NT2/D1 (cell line): ENCODE measurements at regions not wholly inside any gene's neighbourhood (a gene's known extent, or its start where the extent isn't known, plus 50 kb on each side); places are given as distances from the start of the nearest gene placed in this dataset.

Experiments
- DNase-seq: peaks from one replicate; pipeline ENCODE4 v3.0.0-alpha.2; 2011; ENCODE audit warnings: low read depth, low spot score
- H3K27me3 ChIP-seq: 2 replicates; pipeline ENCODE4 v1.6.0; 2011; ENCODE audit warnings: mild to moderate bottlenecking; ENCODE audit not compliant: insufficient read length, insufficient read depth
- H3K36me3 ChIP-seq: 2 replicates; pipeline ENCODE4 v1.6.1; 2011; ENCODE audit warnings: mild to moderate bottlenecking, low read length, mixed read lengths; ENCODE audit not compliant: insufficient read depth, insufficient read length
- H3K4me1 ChIP-seq: 2 replicates; pipeline ENCODE4 v1.5.1; 2011; ENCODE audit not compliant: insufficient read depth, insufficient read length
- H3K4me3 ChIP-seq: 2 replicates; pipeline ENCODE4 v1.5.1; 2011; ENCODE audit warnings: low read depth; ENCODE audit not compliant: insufficient read length
- H3K9ac ChIP-seq: 2 replicates; pipeline ENCODE4 v1.6.0; 2011; ENCODE audit warnings: low read depth; ENCODE audit not compliant: insufficient read length
- H3K9me3 ChIP-seq: 2 replicates; pipeline ENCODE4 v1.5.1; 2011; ENCODE audit warnings: mild to moderate bottlenecking, low read length; ENCODE audit not compliant: insufficient read depth
- SUZ12 ChIP-seq: IDR thresholded peaks from 2 replicates; pipeline ENCODE4 v1.6.1; 2011; ENCODE audit not compliant: insufficient read length, insufficient read depth; ENCODE audit errors: extremely low read depth
- YY1 ChIP-seq: IDR thresholded peaks from 2 replicates; pipeline ENCODE4 v1.6.1; 2011; ENCODE audit not compliant: insufficient read length, insufficient read depth
- ZNF274 ChIP-seq: IDR thresholded peaks from 2 replicates; pipeline ENCODE4 v1.6.1; 2011; ENCODE audit warnings: mild to moderate bottlenecking, low read depth, low read length

- no peak overlapping the region for H3K4me3 ChIP-seq
- TF ChIP-seq YY1 = no peak
- no peak for TF ChIP-seq SUZ12
- no peak for TF ChIP-seq ZNF274
- H3K36me3 ChIP-seq = no peaks in the 10 kb centered on the region
- DNase-seq = no peak
- no peak overlapping the region for H3K9ac ChIP-seq
- H3K9me3 ChIP-seq = no peaks in the 10 kb centered on the region
- H3K4me1 ChIP-seq = no peaks in the 10 kb centered on the region
- no peaks in the 10 kb centered on the region for H3K27me3 ChIP-seq
These were observed 104.7 kb downstream of the LRATD1 start for GRCh38 chr2:14737201-14737600.

GRCh38 chr2:14743861-14744260, 111.3 kb downstream of the LRATD1 start:
- no peak for TF ChIP-seq YY1
- no peak for TF ChIP-seq SUZ12
- TF ChIP-seq ZNF274 = no peak
- Histone ChIP-seq H3K4me3 (no peak overlapping the region), H3K9ac (no peak overlapping the region), H3K36me3 (no peaks in the 10 kb centered on the region), H3K27me3 (no peaks in the 10 kb centered on the region), H3K9me3 (no peaks in the 10 kb centered on the region), H3K4me1 (no peaks in the 10 kb centered on the region)
- no peak for DNase-seq

- no peak for TF ChIP-seq YY1
- no peak for TF ChIP-seq ZNF274
- TF ChIP-seq SUZ12 = no peak
- Histone ChIP-seq H3K4me3 (no peak overlapping the region), H3K27me3 (no peaks in the 10 kb centered on the region), H3K36me3 (no peaks in the 10 kb centered on the region), H3K9me3 (no peaks in the 10 kb centered on the region), H3K4me1 (no peaks in the 10 kb centered on the region), H3K9ac (no peak overlapping the region)
- no peak for DNase-seq
These were observed 113.0 kb downstream of the LRATD1 start for GRCh38 chr2:14745288-14746076.

- Histone ChIP-seq H3K4me1 (no peaks in the 10 kb centered on the region), H3K36me3 (no peaks in the 10 kb centered on the region)
These were observed 113.6 kb downstream of the LRATD1 start for GRCh38 chr2:14746133-14746532.

GRCh38 chr2:14747447-14747846, 114.9 kb downstream of the LRATD1 start:
- no peak for DNase-seq
- no peaks in the 10 kb centered on the region for H3K36me3 ChIP-seq
- no peak overlapping the region for H3K4me3 ChIP-seq
- no peak for TF ChIP-seq ZNF274
- no peak for TF ChIP-seq YY1
- TF ChIP-seq SUZ12 = no peak
- H3K9ac ChIP-seq = no peak overlapping the region
- no peaks in the 10 kb centered on the region for H3K27me3 ChIP-seq
- H3K9me3 ChIP-seq = no peaks in the 10 kb centered on the region
- H3K4me1 ChIP-seq = no peaks in the 10 kb centered on the region

More at GRCh38 chr2:14746133-14746532, 113.6 kb downstream of the LRATD1 start:
- H3K4me3 ChIP-seq = no peak overlapping the region
- DNase-seq = no peak
- TF ChIP-seq YY1 (no peak), SUZ12 (no peak), ZNF274 (no peak)
- no peaks in the 10 kb centered on the region for H3K9me3 ChIP-seq
- H3K9ac ChIP-seq = no peak overlapping the region
- no peaks in the 10 kb centered on the region for H3K27me3 ChIP-seq

GRCh38 chr2:14749884-14750283, 117.4 kb downstream of the LRATD1 start:
- Histone ChIP-seq H3K9me3 (no peaks in the 10 kb centered on the region), H3K4me1 (no peaks in the 10 kb centered on the region), H3K4me3 (no peak overlapping the region), H3K27me3 (no peaks in the 10 kb centered on the region), H3K9ac (no peak overlapping the region), H3K36me3 (no peaks in the 10 kb centered on the region)
- TF ChIP-seq SUZ12 = no peak
- no peak for TF ChIP-seq ZNF274
- TF ChIP-seq YY1 = no peak
- DNase-seq = no peak

GRCh38 chr2:14750433-14750832, 117.9 kb downstream of the LRATD1 start:
- Histone ChIP-seq H3K4me1 (no peaks in the 10 kb centered on the region), H3K9ac (no peak overlapping the region), H3K4me3 (no peak overlapping the region), H3K27me3 (no peaks in the 10 kb centered on the region), H3K36me3 (no peaks in the 10 kb centered on the region), H3K9me3 (no peaks in the 10 kb centered on the region)
- no peak for DNase-seq
- TF ChIP-seq ZNF274 = no peak
- TF ChIP-seq SUZ12 = no peak
- no peak for TF ChIP-seq YY1
